H1 (cell line): ENCODE measurements at regions not wholly inside any gene's neighbourhood (a gene's known extent, or its start where the extent isn't known, plus 50 kb on each side); places are given as distances from the start of the nearest gene placed in this dataset.

Experiments
- EZH2 ChIP-seq: fragments of 200-600 bp; sonication (generic); IDR thresholded peaks from 2 replicates; pipeline ENCODE4 v1.7.1; 2012; ENCODE audit warnings: low read depth, mild to moderate bottlenecking, moderate library complexity, low read length, inconsistent platforms; ENCODE audit not compliant: severe bottlenecking
- TF ChIP-seq, protein P1 (sequence below): fragments of 300-600 bp; sonication (generic); IDR thresholded peaks from 2 replicates; pipeline ENCODE4 v1.7.1; 2012; ENCODE audit warnings: low read length, moderate library complexity, mild to moderate bottlenecking, inconsistent platforms; ENCODE audit not compliant: insufficient replicate concordance
- TF ChIP-seq, protein P2 (sequence below): IDR thresholded peaks from 2 replicates; pipeline ENCODE4 v1.6.1; 2012; ENCODE audit warnings: inconsistent platforms
- TF ChIP-seq, protein P3 (sequence below): IDR thresholded peaks from 2 replicates; pipeline ENCODE4 v1.6.1; 2012; ENCODE audit warnings: low read length, inconsistent platforms

DNA sequence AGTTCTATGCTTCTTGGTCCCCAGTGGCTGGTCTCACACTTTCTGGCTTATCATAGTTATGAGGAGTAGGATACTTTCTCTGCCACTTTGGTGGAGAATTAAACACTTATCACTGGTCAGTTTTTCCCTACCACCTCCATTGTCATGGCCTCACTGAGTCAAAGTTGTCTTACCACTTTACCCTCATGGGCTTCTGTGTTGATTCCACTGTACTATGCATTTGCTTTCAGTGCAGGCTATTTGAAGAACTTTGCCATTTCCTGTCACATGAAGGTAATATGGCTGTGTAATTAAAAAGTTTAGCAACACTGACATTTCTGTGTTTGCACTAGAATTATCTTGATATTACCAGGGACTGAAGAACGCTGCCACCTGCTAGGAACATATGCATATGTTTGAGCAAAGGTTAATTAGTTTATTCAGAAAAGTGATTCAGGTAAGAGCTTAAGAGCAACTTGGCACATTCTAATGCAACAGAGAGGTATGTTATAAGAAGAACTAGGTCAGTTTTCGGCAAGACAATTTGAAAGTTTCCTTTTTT lies 377.3 kb downstream of the PDCD6IP start (continued):
- TF ChIP-seq, protein P1, sequence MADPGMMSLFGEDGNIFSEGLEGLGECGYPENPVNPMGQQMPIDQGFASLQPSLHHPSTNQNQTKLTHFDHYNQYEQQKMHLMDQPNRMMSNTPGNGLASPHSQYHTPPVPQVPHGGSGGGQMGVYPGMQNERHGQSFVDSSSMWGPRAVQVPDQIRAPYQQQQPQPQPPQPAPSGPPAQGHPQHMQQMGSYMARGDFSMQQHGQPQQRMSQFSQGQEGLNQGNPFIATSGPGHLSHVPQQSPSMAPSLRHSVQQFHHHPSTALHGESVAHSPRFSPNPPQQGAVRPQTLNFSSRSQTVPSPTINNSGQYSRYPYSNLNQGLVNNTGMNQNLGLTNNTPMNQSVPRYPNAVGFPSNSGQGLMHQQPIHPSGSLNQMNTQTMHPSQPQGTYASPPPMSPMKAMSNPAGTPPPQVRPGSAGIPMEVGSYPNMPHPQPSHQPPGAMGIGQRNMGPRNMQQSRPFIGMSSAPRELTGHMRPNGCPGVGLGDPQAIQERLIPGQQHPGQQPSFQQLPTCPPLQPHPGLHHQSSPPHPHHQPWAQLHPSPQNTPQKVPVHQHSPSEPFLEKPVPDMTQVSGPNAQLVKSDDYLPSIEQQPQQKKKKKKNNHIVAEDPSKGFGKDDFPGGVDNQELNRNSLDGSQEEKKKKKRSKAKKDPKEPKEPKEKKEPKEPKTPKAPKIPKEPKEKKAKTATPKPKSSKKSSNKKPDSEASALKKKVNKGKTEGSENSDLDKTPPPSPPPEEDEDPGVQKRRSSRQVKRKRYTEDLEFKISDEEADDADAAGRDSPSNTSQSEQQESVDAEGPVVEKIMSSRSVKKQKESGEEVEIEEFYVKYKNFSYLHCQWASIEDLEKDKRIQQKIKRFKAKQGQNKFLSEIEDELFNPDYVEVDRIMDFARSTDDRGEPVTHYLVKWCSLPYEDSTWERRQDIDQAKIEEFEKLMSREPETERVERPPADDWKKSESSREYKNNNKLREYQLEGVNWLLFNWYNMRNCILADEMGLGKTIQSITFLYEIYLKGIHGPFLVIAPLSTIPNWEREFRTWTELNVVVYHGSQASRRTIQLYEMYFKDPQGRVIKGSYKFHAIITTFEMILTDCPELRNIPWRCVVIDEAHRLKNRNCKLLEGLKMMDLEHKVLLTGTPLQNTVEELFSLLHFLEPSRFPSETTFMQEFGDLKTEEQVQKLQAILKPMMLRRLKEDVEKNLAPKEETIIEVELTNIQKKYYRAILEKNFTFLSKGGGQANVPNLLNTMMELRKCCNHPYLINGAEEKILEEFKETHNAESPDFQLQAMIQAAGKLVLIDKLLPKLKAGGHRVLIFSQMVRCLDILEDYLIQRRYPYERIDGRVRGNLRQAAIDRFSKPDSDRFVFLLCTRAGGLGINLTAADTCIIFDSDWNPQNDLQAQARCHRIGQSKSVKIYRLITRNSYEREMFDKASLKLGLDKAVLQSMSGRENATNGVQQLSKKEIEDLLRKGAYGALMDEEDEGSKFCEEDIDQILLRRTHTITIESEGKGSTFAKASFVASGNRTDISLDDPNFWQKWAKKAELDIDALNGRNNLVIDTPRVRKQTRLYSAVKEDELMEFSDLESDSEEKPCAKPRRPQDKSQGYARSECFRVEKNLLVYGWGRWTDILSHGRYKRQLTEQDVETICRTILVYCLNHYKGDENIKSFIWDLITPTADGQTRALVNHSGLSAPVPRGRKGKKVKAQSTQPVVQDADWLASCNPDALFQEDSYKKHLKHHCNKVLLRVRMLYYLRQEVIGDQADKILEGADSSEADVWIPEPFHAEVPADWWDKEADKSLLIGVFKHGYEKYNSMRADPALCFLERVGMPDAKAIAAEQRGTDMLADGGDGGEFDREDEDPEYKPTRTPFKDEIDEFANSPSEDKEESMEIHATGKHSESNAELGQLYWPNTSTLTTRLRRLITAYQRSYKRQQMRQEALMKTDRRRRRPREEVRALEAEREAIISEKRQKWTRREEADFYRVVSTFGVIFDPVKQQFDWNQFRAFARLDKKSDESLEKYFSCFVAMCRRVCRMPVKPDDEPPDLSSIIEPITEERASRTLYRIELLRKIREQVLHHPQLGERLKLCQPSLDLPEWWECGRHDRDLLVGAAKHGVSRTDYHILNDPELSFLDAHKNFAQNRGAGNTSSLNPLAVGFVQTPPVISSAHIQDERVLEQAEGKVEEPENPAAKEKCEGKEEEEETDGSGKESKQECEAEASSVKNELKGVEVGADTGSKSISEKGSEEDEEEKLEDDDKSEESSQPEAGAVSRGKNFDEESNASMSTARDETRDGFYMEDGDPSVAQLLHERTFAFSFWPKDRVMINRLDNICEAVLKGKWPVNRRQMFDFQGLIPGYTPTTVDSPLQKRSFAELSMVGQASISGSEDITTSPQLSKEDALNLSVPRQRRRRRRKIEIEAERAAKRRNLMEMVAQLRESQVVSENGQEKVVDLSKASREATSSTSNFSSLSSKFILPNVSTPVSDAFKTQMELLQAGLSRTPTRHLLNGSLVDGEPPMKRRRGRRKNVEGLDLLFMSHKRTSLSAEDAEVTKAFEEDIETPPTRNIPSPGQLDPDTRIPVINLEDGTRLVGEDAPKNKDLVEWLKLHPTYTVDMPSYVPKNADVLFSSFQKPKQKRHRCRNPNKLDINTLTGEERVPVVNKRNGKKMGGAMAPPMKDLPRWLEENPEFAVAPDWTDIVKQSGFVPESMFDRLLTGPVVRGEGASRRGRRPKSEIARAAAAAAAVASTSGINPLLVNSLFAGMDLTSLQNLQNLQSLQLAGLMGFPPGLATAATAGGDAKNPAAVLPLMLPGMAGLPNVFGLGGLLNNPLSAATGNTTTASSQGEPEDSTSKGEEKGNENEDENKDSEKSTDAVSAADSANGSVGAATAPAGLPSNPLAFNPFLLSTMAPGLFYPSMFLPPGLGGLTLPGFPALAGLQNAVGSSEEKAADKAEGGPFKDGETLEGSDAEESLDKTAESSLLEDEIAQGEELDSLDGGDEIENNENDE: no peak
- no peak for TF ChIP-seq EZH2
- TF ChIP-seq, protein P2, sequence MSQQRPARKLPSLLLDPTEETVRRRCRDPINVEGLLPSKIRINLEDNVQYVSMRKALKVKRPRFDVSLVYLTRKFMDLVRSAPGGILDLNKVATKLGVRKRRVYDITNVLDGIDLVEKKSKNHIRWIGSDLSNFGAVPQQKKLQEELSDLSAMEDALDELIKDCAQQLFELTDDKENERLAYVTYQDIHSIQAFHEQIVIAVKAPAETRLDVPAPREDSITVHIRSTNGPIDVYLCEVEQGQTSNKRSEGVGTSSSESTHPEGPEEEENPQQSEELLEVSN: no peak
- TF ChIP-seq, protein P3, sequence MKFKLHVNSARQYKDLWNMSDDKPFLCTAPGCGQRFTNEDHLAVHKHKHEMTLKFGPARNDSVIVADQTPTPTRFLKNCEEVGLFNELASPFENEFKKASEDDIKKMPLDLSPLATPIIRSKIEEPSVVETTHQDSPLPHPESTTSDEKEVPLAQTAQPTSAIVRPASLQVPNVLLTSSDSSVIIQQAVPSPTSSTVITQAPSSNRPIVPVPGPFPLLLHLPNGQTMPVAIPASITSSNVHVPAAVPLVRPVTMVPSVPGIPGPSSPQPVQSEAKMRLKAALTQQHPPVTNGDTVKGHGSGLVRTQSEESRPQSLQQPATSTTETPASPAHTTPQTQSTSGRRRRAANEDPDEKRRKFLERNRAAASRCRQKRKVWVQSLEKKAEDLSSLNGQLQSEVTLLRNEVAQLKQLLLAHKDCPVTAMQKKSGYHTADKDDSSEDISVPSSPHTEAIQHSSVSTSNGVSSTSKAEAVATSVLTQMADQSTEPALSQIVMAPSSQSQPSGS: no peak
